ENCODE measurements at regions not wholly inside any gene's neighbourhood (a gene's known extent, or its start where the extent isn't known, plus 50 kb on each side); places are given as distances from the start of the nearest gene placed in this dataset.

- TF ChIP-seq CTCF (IDR thresholded peaks at IDR 0.05) (no peak), POLR2A (IDR thresholded peaks at IDR 0.05) (no peak), POLR2AphosphoS5 (IDR thresholded peaks at IDR 0.05) (no peak)
These were observed 108.1 kb upstream of the SPRY4 start for GRCh38 chr5:142432961-142433360.
